GM12875 (cell line): ENCODE measurements at regions not wholly inside any gene's neighbourhood (a gene's known extent, or its start where the extent isn't known, plus 50 kb on each side); places are given as distances from the start of the nearest gene placed in this dataset.

Experiments used
- H3K4me3 ChIP-seq: one replicate; pipeline ENCODE4 v1.5.1; 2011; ENCODE audit warnings: low read depth, low read length, control low read depth
- CTCF ChIP-seq: IDR thresholded peaks from 2 replicates; pipeline ENCODE4 v1.5.1; 2011; ENCODE audit warnings: low read depth, mild to moderate bottlenecking, control low read depth, inconsistent platforms, low read length, moderate library complexity, borderline replicate concordance; ENCODE audit not compliant: insufficient read depth

- TF ChIP-seq CTCF, result no peak
These were observed 51.1 kb upstream of the CHST15 start for GRCh38 chr10:124144536-124144935.

GRCh38 chr10:124143721-124144120 is 50.3 kb upstream of the CHST15 start:
- H3K4me3 ChIP-seq, result no peak overlapping the region

More at GRCh38 chr10:124144536-124144935, 51.1 kb upstream of the CHST15 start:
- no peak overlapping the region for H3K4me3 ChIP-seq

More at GRCh38 chr10:124143721-124144120, 50.3 kb upstream of the CHST15 start:
- no peak for TF ChIP-seq CTCF
